GM12874 (cell line): ENCODE measurements at regions not wholly inside any gene's neighbourhood (a gene's known extent, or its start where the extent isn't known, plus 50 kb on each side); places are given as distances from the start of the nearest gene placed in this dataset.

Experiments used
- CTCF ChIP-seq: IDR thresholded peaks from 2 replicates; pipeline ENCODE4 v1.5.1; 2011; ENCODE audit warnings: low read depth, mild to moderate bottlenecking, control low read depth, low read length, moderate library complexity; ENCODE audit not compliant: insufficient read depth

- TF ChIP-seq CTCF: no peak
Measured at GRCh38 chr9:90466441-90466840, 176.2 kb downstream of the DIRAS2 start.

- TF ChIP-seq CTCF: no peak
Measured at GRCh38 chr9:90469435-90469834, 173.2 kb downstream of the DIRAS2 start.

- TF ChIP-seq CTCF: no peak
Measured at GRCh38 chr9:90469865-90470387, 172.7 kb downstream of the DIRAS2 start.

GRCh38 chr9:90476058-90476457 lies 166.6 kb downstream of the DIRAS2 start:
- TF ChIP-seq CTCF: no peak

GRCh38 chr9:90477535-90477934 lies 165.1 kb downstream of the DIRAS2 start:
- no peak for TF ChIP-seq CTCF

GRCh38 chr9:90478821-90479220 lies 163.8 kb downstream of the DIRAS2 start:
- no peak for TF ChIP-seq CTCF

- no peak for TF ChIP-seq CTCF
Measured at GRCh38 chr9:90485028-90485427, 157.6 kb downstream of the DIRAS2 start.

GRCh38 chr9:90489066-90489465 lies 153.6 kb downstream of the DIRAS2 start:
- TF ChIP-seq CTCF: no peak
